CD4-positive, alpha-beta T cell treated with Interleukin-2 at 100 ng/mL for 4 hours (primary cell): ENCODE measurements at regions not wholly inside any gene's neighbourhood (a gene's known extent, or its start where the extent isn't known, plus 50 kb on each side); places are given as distances from the start of the nearest gene placed in this dataset.
"Not testable (repeated sequence)": the region's sequence is repeated elsewhere in the genome, so short reads cannot be mapped to it uniquely, and the experiment has no call there.

Source experiments
- DNase-seq: peaks from one replicate; pipeline ENCODE4 v3.0.0-alpha.2; 2020; ENCODE audit warnings: low spot score

DNA sequence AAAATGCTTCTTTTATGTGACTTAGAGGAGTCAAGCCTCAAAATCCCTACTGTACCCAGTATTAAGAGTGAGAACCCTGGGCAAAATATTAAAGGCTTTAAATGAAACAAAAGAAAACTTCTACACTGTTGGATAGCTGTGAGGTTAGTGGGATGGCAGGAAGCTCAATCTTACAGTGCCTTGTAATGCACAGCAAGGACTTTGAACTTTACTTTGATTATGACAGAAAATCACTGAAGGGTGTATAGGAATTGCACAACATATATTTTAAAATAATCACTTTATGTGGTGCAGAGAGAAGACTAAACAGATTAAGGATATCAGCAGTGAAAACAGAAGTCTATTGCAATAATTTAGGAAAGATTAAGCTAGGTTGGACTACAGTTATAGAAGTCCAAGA, 1333.4 kb downstream of the ADGRL3 start:
- no peak for DNase-seq

DNA sequence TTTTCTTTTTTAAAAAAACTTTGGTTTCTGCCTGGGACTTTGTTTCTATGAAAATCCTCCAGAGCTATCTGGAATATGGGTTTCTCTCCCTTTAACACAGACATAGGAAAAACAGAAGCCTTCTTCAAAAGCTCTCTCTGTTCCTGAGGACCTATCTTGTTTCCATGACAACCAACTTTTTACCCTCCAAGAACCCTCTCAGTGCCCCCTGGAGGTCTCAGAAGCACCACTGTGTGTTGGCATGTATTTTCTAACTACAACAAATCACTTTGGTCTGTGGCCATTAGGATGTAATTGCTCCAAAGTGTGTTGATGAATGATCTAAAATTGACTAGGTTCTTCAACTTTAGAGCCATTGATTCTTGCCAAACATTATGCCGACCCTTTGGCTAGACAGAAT, 1331.6 kb downstream of the ADGRL3 start:
- no peak for DNase-seq

DNA sequence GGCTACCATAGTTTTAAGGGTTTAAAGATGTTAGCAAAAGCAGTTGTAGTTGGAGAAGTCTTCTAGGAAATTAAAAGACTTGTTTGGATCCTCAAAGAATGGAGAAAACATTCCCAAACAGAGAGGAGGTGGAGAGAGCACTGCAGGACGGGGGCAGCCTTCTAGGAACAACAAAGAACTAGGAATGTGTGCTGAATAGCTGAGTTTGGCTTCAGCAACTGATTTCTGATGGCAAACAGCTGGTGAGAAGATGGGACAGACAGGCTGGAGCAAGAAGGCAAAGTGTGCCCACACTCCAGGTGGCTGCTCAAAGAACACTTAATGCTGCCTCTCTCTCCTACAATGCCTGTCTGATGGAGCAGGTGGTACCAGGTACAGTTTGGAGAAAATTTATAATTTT, 1331.1 kb downstream of the ADGRL3 start:
- no peak for DNase-seq

DNA sequence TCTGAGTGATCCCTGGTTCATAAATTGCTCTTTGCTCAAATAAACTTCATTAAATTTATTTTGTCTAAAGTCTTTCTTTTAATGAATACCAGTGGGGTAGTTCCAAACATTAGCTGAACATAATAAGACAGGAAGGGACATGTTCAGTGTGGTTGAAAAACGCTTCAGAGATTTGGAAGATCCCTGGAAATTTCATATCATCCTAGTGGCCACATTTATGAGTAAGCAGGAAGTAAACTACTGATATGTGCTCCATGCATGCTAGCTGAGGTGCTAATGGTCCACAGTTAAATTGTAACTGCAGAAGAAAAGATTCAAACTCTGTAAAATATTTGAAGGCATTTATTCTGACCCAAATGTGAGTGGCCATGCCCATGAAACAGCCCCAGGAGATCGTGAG, 1328.7 kb downstream of the ADGRL3 start:
- no peak for DNase-seq

DNA sequence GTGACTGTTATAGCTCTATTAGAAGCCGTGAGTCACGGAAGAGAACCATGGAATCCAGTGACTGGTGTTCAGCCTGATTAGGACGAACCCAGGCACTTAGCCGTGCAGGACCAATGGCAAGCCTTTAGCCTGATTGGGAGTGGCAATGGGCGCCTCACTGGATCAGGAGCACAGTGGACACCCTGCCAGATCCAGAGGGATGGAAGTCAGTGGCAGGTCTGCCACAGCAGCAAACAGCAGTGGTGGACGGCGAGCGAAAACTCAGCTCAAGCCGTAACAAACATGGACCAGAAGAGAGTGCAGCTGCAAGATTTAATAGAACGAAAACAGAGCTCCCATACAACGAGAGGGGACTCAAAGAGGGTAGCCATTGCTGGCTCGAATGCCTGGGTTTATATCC, 1326.5 kb downstream of the ADGRL3 start:
- DNase-seq: no peak

DNA sequence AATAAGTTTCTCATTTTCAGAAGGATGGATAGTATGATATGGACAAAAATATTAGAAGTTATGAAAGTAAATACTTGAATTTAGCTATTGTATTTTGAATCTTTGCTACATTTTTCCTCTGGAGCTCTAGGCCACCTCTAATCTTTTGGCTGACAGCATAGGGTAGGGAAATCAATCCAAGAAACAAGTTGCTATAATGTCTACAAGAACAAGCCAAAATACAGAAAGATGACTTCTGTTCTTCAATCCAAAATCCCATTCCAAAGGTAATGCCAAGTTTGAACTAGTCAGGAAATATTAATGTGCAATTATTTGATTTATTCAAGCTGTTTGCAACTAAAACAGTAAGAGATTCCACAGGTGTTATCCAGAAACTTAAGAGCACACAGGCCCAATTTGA, 1323.1 kb downstream of the ADGRL3 start:
- DNase-seq: no peak

DNA sequence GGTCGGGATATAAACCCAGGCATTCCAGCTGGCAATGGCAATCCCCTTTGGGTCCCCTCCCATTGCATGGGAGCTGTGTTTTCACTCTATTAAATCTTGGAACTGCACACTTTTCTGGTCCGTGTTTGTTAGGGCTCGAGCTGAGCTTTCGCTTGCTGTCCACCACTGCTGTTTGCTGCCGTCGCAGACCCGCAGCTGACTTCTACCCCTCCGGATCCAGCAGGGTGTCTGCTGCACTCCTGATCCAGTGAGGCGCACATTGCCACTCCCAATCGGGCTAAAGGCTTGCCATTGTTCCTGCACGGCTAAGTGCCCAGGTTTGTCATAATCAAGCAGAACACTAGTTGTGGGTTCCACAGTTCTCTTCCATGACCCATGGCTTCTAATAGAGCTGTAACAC, 1322.1 kb downstream of the ADGRL3 start:
- DNase-seq: no peak

DNA sequence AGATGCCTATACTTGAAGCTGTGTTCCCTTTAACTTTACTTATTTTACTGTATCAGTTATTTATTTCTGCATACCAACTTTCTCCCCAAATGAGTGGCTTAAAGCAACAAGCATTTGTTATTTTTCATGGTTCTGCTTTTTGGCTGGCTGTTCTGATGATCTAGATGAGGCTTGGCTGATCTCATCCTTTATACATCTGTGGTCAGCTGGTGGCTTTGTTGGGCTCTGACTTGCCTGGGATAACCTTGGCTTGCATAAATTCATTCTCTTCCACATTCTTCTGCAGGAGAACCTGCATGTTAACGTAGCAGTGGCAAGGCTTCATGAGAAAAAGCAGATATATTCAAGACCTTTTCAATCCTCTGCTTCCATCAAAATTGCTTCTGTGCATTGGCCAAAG, 1317.6 kb downstream of the ADGRL3 start:
- no peak for DNase-seq

DNA sequence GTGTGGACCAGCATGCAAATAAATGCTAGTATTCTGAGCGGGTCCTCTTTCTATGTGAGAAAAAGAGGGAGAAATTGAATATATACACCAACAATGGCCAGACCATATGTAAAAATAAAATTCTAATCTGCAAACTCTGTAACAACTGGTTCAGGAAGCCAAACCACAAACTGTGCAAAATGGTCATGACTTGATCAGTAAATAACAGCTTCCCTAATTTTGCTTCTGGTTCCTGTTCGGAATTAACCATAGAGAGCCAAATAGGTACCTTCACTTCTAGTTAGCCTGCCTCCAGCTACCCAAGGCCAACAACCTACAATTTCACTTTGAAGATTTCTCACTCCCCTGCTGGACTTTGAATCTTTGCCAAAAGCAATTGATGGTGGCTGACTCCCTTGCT, 1313.2 kb downstream of the ADGRL3 start:
- DNase-seq: no peak

DNA sequence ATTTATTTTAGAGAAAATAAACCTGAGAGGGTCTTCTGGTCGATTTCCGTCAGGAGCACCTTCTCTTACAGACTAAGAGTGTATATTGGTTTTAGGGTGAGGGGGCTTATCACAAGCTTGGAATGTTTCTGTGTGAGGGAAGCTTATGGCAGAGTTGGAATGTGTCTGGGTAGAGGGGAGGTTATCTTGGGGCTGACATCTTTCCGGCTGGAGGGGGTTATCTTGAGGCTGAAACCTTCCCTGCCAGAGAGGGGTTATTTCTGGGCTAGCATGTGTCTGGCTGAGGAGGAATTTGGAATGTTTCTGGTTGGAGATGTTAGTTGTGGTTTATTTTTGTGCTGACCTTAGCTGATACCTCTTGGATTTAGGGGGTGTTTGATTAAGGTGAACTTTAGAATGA, 1312.1 kb downstream of the ADGRL3 start:
- DNase-seq: no peak

DNA sequence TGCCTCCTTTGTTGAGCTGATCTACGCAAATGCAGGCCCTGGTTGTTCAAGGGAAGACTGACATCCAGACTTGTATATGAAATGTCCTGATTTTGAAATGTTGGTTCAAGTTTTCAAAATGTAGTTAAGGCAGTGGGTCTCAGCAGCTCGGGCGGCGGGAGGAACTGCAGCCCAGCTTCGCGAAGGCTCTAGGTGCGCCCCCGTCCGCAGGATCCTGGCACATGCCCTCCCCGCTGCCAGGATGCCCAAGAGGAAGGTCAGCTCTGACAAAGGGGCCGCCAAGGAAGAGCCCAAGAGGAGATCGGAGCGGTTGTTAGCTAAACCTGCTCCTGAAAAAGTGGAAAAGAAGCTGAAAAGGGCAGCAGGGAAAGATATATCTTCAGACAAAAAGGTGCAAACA, 1310.1 kb downstream of the ADGRL3 start:
- DNase-seq: no peak

DNA sequence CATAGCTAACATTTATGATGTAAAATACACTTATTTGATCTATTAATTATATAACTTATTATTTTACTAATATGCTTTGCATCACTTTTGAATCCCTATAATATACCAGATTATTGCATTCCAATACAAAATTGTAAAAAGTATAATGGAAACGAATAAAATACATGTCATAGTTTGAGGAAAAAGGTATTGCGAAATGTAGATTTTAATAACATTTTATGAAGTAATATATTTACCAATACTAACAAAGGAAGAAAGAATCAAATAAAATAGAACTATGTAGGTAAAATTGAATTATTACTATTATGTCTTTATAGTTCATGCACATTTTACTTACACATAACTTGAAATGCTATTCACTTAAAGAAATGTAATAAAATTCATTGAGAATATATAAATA, 1300.2 kb downstream of the ADGRL3 start:
- no peak for DNase-seq

DNA sequence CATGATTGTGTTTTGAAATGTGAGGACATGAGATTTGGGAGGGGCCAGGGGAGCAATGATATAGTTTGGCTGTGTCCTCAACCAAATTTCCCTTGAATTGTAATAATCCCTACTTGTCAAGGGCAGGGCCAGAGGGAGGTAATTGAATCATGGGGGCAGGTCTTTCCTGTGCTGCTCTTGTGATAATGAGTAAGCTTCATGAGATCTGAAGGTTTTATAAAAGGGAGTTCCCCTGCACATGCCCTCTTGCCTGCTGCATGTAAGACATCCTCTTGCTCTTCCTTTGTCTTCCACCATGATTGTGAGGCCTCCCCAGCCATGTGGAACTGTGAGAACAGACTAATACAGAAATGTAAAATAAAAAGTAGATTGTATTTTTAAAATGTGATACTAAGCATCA, 1294.9 kb downstream of the ADGRL3 start:
- DNase-seq: no peak

DNA sequence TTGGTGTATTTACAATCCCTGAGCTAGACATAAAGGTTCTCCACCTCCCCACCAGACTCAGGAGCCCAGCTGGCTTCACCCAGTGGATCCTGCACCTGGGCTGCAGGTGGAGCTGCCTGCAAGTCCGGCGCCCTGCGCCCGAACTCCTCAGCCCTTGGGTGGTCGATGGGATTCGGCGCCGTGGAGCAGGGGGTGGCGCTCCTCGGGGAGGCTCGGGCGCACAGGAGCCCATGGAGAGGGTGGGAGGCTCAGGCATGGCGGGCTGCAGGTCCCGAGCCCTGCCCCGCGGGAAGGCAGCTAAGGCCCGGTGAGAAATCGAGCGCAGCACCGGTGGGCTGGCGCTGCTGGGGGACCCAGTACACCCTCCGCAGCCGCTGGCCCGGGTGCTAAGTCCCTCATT, 1291.6 kb downstream of the ADGRL3 start:
- DNase-seq: not testable (repeated sequence)

DNA sequence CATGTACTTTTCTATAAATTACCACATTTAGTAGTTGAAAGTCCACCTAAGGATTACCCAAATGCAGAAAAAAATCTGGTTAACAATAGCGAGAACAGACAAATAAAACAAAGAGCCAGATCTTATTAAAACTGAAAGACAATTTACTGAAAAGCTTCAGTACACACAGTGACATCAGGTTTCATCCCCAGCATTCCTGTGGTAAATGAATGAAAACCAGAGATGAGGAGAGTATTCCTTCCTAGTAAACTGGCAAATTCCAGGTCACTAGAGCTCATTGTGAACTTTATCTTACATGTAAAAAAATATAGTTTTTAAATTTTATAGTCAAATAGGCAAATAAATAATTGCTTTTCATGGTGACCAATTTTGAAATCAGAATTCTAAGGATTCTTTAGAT, 1290.5 kb downstream of the ADGRL3 start:
- DNase-seq: no peak

DNA sequence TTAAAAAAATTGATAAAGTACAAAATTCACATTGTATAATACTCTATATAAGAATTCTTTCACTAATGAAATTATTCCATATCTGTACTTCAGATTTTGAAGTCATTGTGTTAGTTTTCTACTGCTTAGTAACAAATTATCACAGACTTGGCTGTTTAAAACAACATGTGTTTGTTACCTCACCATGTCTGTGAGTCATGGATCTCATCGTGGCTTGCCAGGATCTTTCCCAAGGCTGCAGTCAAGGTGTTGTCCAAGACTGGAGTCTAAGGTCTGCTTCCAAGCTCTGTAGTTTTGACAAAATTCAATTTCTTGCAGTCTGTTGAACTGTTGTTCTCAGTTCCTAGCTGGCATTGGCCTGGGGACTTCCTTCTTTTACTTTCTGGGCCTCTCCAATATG, 1286.9 kb downstream of the ADGRL3 start:
- DNase-seq: no peak

DNA sequence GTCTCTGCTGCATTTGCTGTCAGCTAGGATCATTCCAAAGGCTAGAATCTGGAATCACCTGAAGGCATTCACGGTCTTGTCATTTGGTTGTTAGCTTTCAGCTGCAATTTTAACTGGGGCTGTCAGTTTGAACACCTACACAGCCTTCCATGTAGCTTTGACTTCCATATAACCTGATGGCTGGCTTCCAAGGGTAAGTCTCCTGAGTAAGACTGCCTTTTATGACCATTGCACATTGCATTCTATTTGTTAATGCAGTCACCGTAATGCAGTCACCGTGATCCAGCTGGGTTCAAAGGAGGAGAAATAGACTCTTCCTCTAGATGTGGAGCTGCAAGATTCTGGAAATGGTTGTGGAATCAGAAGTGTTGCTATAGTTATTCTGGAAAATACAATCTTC, 1284.2 kb downstream of the ADGRL3 start:
- DNase-seq: no peak

DNA sequence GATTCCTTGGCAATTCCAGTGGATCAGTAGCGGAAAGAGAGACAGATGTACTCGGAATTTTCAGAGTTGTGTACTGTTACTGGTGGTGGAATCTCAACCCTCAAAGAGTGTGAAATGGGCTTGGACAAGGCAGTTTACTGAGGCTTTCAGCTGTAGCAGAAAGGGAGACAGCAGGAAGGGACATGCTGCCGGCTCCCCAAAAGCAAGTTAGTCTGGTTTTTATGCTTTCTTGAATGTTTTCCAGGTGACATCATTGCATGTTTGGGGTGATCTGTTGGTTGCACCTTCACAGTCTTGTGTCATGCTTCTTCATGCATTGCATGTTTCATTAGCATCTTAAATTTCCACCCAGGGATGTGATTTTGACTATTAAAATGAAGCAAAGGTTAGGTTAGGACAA, 1282.2 kb downstream of the ADGRL3 start:
- DNase-seq: no peak

DNA sequence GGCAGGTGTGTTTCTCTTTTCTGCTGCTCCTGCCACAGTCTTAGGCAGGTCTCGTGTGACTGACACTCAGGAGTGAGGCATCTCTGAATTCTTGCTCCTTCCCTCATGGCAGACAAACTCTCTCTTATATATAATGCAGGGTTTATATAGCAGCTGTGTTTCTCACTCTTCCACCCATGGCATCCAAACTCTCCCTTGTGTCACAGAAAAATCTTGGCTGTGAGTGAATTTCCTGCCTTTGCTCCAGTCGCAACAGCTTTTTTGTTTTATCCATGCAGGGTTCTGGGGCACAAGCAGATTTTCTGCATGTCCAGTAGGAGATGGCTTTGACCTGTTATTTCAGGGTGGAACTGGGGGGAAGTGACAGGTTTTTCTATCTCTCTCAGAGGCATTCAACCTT, 1275.5 kb downstream of the ADGRL3 start:
- no peak for DNase-seq

DNA sequence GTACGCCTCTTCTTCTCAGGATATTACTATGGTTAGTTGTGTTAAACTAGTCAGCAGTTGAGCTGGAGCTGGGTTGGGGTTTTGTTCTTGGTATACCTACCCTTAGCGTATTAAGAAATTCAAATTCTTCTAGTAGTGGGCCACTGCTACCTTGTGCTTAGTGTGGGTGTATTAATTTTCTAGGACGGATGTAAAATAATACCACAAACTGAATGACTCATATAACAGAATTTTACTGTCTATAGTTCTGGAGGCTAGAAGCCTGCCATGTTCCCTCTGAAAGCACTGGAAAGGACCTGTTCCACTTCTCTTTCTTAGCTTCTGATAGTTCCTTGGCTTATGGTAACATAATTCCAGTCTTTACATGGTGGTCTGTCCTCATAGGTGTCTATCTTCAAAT, 1274.7 kb downstream of the ADGRL3 start:
- no peak for DNase-seq

DNA sequence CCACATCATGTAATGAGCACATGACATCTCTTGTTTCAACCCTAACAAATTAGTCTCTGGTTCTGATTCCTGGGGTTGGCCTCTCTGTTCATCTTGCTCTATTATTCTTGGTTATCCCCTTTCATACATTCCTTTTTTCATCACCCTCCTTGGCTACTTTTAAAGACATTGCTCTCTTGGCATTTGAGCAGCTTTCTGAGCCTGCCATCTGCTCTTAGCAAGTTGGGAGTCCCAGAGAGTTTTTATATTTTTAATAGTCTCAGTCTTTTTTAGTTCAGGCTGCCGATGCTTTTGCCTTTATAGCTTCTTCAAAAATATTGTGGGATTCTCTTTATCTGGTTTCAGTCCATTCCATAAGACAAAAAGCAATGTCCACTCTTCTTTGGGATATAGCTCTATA, 1270.9 kb downstream of the ADGRL3 start:
- DNase-seq: no peak

DNA sequence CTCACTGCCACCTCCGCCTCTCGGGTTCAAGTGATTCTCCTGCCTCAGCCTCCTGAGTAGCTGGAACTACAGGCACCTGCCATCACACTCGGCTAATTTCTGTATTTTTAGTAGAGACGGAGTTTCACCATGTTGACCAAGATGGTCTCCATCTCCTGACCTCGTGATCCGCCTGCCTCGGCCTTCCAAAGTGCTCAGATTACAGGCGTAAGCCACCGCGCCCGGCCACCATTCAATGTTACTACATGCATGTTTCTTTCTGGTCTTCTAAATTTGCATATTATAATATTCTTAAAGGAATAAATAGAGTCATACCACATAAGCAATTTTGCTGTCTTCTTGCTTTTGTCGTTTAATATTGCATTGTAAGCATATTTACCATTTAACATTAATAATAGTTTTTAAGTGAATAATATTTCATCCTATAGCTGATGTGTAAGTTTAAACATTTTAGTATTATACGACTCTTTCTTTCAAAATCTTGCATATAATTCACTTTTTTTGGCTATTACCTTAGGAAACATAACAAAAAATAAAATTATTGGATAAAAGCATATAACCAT, 1270.4 kb downstream of the ADGRL3 start:
- no peak for DNase-seq

DNA sequence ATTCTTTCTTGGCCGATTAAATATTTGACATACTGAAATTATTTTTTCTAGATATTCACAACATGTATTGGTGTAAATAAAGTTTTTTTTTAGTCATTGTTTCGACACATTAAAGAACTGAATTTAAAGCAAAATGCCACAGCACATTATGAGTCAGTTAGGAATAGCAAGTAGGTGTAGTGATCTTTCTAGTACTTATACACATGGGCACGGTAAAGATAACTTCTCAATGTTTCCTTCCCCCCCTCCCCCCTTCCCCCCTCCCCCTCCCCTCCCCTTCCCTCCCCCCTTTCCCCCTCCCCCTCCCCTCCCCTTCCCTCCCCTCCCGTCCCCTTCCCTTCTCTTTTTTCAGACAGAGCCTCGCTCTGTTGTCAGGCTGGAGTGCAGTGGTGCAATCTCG, 1269.9 kb downstream of the ADGRL3 start:
- DNase-seq: no peak

DNA sequence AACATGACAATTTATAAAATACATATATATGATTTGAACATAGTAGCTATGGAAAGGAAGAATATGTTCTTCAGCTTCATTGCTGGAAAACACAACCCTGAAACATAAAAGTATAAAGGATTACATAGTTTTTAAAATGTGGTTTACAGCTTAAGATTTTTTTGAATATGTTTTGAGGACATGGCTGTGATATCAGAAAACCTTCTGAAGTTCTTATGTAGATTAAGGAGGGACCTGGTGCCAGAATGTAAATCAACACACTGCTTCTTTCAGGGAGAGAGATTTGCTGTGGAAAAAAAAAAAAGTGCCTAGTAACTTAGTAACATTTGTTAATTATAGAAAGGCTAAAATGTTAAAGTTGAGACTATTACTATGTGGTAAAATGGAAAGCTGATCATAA, 1261.8 kb downstream of the ADGRL3 start:
- DNase-seq: no peak

DNA sequence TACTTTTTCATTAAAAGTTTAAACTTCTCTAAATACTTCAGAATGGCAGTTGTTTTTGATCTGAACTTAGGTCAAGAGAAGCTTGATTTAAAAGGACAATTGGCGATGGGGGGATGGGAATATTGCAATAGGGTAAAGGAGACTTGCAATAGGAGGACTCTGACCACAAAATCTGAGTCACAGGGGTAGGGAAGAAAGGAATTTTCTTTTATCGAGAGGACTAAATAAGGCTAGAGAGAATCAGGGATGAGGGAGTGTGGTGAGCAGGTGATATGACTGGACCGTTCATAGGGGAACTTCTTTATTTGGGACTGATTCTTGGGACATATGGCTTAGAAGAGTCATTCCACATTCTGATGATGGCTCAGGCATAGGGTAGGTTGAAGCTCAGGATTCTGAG, 1260.2 kb downstream of the ADGRL3 start:
- DNase-seq: no peak
